Endothelial cell of umbilical vein (primary cell): ENCODE measurements at regions not wholly inside any gene's neighbourhood (a gene's known extent, or its start where the extent isn't known, plus 50 kb on each side); places are given as distances from the start of the nearest gene placed in this dataset.

ENCODE experiments used
- EZH2 ChIP-seq: IDR thresholded peaks from 2 replicates; pipeline ENCODE4 v1.6.1; 2012; ENCODE audit warnings: borderline replicate concordance, low read depth, mild to moderate bottlenecking, moderate library complexity, low read length, inconsistent platforms; ENCODE audit not compliant: severe bottlenecking
- GATA2 ChIP-seq: IDR thresholded peaks from 2 replicates; pipeline ENCODE4 v1.7.0; 2011; ENCODE audit warnings: low read depth, mild to moderate bottlenecking, moderate library complexity, mixed read lengths, low read length; ENCODE audit not compliant: insufficient read length, insufficient read depth
- JUN ChIP-seq: IDR thresholded peaks from 2 replicates; pipeline ENCODE4 v1.6.1; 2011; ENCODE audit warnings: borderline replicate concordance, low read depth; ENCODE audit not compliant: insufficient read length, insufficient read depth
- MYC ChIP-seq: IDR thresholded peaks from one replicate; pipeline ENCODE4 v1.6.1; 2011; ENCODE audit warnings: mild to moderate bottlenecking, low read depth, low read length
- POLR2A ChIP-seq: IDR thresholded peaks from 2 replicates; pipeline ENCODE4 v1.6.1; 2012; ENCODE audit warnings: low read depth, mild to moderate bottlenecking, control low read depth, low read length
- TF ChIP-seq, protein P1 (sequence below), 2 donors: IDR thresholded peaks; 1 replicate in 1 of 2; 2 replicates in 1 of 2; pipeline ENCODE4 v1.5.1; 2011; ENCODE audit warnings: low read length in 2 of 2, mild to moderate bottlenecking in 2 of 2, moderate library complexity in 2 of 2, control low read depth in 1 of 2, inconsistent platforms in 1 of 2, low read depth in 1 of 2; ENCODE audit not compliant: insufficient read depth in 1 of 2; ENCODE audit errors: extremely low read depth in 1 of 2

DNA sequence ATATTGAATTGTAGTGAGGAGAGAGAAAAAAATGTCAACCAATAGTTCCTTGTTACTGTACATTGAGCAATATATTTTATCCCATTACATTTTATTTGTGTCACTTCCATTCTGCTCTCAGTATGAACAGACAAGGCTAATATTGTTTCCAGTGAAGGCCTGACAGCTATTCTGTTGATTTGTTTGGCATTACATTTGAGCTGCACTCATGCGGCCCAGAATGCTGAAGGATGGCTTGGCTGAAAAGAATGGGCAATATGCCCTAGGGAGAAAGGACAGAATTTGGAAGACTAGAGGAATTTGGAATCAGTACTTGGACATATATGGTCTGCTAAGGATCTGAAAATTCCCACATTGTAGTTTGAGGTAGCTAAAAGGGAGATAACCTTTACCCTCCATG is 1294.4 kb downstream of the CDH8 start:
- TF ChIP-seq, protein P1, sequence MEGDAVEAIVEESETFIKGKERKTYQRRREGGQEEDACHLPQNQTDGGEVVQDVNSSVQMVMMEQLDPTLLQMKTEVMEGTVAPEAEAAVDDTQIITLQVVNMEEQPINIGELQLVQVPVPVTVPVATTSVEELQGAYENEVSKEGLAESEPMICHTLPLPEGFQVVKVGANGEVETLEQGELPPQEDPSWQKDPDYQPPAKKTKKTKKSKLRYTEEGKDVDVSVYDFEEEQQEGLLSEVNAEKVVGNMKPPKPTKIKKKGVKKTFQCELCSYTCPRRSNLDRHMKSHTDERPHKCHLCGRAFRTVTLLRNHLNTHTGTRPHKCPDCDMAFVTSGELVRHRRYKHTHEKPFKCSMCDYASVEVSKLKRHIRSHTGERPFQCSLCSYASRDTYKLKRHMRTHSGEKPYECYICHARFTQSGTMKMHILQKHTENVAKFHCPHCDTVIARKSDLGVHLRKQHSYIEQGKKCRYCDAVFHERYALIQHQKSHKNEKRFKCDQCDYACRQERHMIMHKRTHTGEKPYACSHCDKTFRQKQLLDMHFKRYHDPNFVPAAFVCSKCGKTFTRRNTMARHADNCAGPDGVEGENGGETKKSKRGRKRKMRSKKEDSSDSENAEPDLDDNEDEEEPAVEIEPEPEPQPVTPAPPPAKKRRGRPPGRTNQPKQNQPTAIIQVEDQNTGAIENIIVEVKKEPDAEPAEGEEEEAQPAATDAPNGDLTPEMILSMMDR (IDR thresholded peaks at IDR 0.05; ENCODE audit: extremely low read depth in 1 of 2, insufficient read depth in 1 of 2, low read depth in 1 of 2, low read length in 2 of 2) = no peak
- no peak for TF ChIP-seq POLR2A
- TF ChIP-seq GATA2 = no peak
- no peak for TF ChIP-seq EZH2
- no peak for TF ChIP-seq JUN
- TF ChIP-seq MYC = no peak
